ENCODE measurements at regions not wholly inside any gene's neighbourhood (a gene's known extent, or its start where the extent isn't known, plus 50 kb on each side); places are given as distances from the start of the nearest gene placed in this dataset.
A peak's percentile ranks its signal among the peaks of the same experiment; 100 is the strongest.

- DNase-seq (ENCODE audit: low spot score) = no peak
- no peaks in the 10 kb centered on the region for H4K20me1 ChIP-seq (replicated peaks; ENCODE audit: insufficient read depth)
- H3K9me3 Mint-ChIP-seq = no peaks in the 10 kb centered on the region
- no peak overlapping the region for H3K27ac ChIP-seq (ENCODE audit: low read depth)
- no peak overlapping the region for H3K4me3 Mint-ChIP-seq
- H3K4me3 ChIP-seq = no peak overlapping the region
- peaks cover 2% of the 10 kb centered on the region for H3K27me3 Mint-ChIP-seq (ENCODE audit: insufficient read depth, low read depth, poor library complexity)
- H3K4me1 ChIP-seq (ENCODE audit: insufficient read depth) = no peaks in the 10 kb centered on the region
- no peaks in the 10 kb centered on the region for H3K36me3 Mint-ChIP-seq (ENCODE audit: low read depth)
- no peaks in the 10 kb centered on the region for H3K36me3 ChIP-seq (ENCODE audit: insufficient read depth)
- H3F3A ChIP-seq (replicated peaks; ENCODE audit: low read depth) = no peaks in the 10 kb centered on the region
- no peak overlapping the region for H3K27ac Mint-ChIP-seq
- no peaks in the 10 kb centered on the region; the same call in 2 of the 3 replicates for H3K4me1 Mint-ChIP-seq
- H3K27me3 ChIP-seq (ENCODE audit: insufficient read depth) = no peaks in the 10 kb centered on the region
- TF ChIP-seq, protein P1, sequence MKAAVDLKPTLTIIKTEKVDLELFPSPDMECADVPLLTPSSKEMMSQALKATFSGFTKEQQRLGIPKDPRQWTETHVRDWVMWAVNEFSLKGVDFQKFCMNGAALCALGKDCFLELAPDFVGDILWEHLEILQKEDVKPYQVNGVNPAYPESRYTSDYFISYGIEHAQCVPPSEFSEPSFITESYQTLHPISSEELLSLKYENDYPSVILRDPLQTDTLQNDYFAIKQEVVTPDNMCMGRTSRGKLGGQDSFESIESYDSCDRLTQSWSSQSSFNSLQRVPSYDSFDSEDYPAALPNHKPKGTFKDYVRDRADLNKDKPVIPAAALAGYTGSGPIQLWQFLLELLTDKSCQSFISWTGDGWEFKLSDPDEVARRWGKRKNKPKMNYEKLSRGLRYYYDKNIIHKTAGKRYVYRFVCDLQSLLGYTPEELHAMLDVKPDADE (IDR thresholded peaks at IDR 0.05) = no peak
- TF ChIP-seq EZH2phosphoT487 (IDR thresholded peaks at IDR 0.05; ENCODE audit: unreplicated experiment) (no peak), ZNF114 (CRISPR knock-in tag; IDR thresholded peaks at IDR 0.05) (no peak), REST (IDR thresholded peaks at IDR 0.05; ENCODE audit: unreplicated experiment) (no peak), STAT1 (IDR thresholded peaks at IDR 0.05; ENCODE audit: unreplicated experiment) (no peak), CREB1 (CRISPR knock-in tag; IDR thresholded peaks at IDR 0.05; ENCODE audit: low read depth) (no peak), NANOG (IDR thresholded peaks at IDR 0.05; ENCODE audit: borderline replicate concordance) (no peak), EZH2 (IDR thresholded peaks at IDR 0.05; ENCODE audit: low read depth, unreplicated experiment) (no peak), POLR2AphosphoS5 (IDR thresholded peaks at IDR 0.05; ENCODE audit: low read depth) (no peak), JUNB (IDR thresholded peaks at IDR 0.05; ENCODE audit: unreplicated experiment) (no peak), ZNF331 (CRISPR knock-in tag; IDR thresholded peaks at IDR 0.05; ENCODE audit: low read depth) (no peak)
- TF ChIP-seq, protein P2, sequence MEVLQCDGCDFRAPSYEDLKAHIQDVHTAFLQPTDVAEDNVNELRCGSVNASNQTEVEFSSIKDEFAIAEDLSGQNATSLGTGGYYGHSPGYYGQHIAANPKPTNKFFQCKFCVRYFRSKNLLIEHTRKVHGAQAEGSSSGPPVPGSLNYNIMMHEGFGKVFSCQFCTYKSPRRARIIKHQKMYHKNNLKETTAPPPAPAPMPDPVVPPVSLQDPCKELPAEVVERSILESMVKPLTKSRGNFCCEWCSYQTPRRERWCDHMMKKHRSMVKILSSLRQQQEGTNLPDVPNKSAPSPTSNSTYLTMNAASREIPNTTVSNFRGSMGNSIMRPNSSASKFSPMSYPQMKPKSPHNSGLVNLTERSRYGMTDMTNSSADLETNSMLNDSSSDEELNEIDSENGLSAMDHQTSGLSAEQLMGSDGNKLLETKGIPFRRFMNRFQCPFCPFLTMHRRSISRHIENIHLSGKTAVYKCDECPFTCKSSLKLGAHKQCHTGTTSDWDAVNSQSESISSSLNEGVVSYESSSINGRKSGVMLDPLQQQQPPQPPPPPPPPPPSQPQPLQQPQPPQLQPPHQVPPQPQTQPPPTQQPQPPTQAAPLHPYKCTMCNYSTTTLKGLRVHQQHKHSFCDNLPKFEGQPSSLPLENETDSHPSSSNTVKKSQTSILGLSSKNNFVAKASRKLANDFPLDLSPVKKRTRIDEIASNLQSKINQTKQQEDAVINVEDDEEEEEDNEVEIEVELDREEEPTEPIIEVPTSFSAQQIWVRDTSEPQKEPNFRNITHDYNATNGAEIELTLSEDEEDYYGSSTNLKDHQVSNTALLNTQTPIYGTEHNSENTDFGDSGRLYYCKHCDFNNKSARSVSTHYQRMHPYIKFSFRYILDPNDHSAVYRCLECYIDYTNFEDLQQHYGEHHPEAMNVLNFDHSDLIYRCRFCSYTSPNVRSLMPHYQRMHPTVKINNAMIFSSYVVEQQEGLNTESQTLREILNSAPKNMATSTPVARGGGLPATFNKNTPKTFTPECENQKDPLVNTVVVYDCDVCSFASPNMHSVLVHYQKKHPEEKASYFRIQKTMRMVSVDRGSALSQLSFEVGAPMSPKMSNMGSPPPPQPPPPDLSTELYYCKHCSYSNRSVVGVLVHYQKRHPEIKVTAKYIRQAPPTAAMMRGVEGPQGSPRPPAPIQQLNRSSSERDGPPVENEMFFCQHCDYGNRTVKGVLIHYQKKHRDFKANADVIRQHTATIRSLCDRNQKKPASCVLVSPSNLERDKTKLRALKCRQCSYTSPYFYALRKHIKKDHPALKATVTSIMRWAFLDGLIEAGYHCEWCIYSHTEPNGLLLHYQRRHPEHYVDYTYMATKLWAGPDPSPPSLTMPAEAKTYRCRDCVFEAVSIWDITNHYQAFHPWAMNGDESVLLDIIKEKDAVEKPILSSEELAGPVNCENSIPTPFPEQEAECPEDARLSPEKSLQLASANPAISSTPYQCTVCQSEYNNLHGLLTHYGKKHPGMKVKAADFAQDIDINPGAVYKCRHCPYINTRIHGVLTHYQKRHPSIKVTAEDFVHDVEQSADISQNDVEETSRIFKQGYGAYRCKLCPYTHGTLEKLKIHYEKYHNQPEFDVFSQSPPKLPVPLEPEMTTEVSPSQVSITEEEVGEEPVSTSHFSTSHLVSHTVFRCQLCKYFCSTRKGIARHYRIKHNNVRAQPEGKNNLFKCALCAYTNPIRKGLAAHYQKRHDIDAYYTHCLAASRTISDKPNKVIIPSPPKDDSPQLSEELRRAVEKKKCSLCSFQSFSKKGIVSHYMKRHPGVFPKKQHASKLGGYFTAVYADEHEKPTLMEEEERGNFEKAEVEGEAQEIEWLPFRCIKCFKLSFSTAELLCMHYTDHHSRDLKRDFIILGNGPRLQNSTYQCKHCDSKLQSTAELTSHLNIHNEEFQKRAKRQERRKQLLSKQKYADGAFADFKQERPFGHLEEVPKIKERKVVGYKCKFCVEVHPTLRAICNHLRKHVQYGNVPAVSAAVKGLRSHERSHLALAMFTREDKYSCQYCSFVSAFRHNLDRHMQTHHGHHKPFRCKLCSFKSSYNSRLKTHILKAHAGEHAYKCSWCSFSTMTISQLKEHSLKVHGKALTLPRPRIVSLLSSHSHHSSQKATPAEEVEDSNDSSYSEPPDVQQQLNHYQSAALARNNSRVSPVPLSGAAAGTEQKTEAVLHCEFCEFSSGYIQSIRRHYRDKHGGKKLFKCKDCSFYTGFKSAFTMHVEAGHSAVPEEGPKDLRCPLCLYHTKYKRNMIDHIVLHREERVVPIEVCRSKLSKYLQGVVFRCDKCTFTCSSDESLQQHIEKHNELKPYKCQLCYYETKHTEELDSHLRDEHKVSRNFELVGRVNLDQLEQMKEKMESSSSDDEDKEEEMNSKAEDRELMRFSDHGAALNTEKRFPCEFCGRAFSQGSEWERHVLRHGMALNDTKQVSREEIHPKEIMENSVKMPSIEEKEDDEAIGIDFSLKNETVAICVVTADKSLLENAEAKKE (CRISPR knock-in tag; IDR thresholded peaks at IDR 0.05) = no peak
- TF ChIP-seq, protein P3, sequence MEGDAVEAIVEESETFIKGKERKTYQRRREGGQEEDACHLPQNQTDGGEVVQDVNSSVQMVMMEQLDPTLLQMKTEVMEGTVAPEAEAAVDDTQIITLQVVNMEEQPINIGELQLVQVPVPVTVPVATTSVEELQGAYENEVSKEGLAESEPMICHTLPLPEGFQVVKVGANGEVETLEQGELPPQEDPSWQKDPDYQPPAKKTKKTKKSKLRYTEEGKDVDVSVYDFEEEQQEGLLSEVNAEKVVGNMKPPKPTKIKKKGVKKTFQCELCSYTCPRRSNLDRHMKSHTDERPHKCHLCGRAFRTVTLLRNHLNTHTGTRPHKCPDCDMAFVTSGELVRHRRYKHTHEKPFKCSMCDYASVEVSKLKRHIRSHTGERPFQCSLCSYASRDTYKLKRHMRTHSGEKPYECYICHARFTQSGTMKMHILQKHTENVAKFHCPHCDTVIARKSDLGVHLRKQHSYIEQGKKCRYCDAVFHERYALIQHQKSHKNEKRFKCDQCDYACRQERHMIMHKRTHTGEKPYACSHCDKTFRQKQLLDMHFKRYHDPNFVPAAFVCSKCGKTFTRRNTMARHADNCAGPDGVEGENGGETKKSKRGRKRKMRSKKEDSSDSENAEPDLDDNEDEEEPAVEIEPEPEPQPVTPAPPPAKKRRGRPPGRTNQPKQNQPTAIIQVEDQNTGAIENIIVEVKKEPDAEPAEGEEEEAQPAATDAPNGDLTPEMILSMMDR (conservative IDR thresholded peaks at IDR 0.05; ENCODE audit: low read depth in 2 of 2) = no peak
- 0 out of 2 replicates have a peak overlapping the region, but pooled peaks have one; percentile 20 for H2AFZ ChIP-seq
- no peaks in the 10 kb centered on the region for H3K79me2 ChIP-seq (replicated peaks; ENCODE audit: insufficient read depth)
- H3K4me2 ChIP-seq = no peak overlapping the region
- ATAC-seq = no peak
- H3K9me2 ChIP-seq (ENCODE audit: insufficient read depth) = no peaks in the 10 kb centered on the region; the same call in 1 of the 2 replicates
These were observed 357.2 kb downstream of the CENPW start for GRCh38 chr6:126696921-126697693.
